HEK293 (cell line): ENCODE measurements at regions not wholly inside any gene's neighbourhood (a gene's known extent, or its start where the extent isn't known, plus 50 kb on each side); places are given as distances from the start of the nearest gene placed in this dataset.

Experiments
- CTCF ChIP-seq: fragments of 450-650 bp; formaldehyde crosslinking; IDR thresholded peaks from 2 replicates; pipeline ENCODE4 v1.5.1; 2016; ENCODE audit warnings: missing biosample characterization, missing genetic modification characterization
- ZNF223 ChIP-seq: fragments of 450-650 bp; formaldehyde crosslinking; IDR thresholded peaks from 2 replicates; pipeline ENCODE4 v1.5.1; 2016; ENCODE audit warnings: missing biosample characterization, missing genetic modification characterization

- no peak for TF ChIP-seq CTCF (tag by site-specific recombination)
- no peak for TF ChIP-seq ZNF223 (tag by site-specific recombination)
Measured at GRCh38 chr2:79250656-79251055, 91.1 kb upstream of the REG3A start.
